ENCODE measurements at regions not wholly inside any gene's neighbourhood (a gene's known extent, or its start where the extent isn't known, plus 50 kb on each side); places are given as distances from the start of the nearest gene placed in this dataset.

- Mint-ChIP-seq H3K27ac (no peak overlapping the region), H3K9me3 (peaks cover 5 to 27% (median 10%) of the 10 kb centered on the region in 7 donors), H3K4me3 (no peak overlapping the region), H3K36me3 (peaks cover 0 to 10% of the 10 kb centered on the region in 2 donors), H3K4me1 (no peaks in the 10 kb centered on the region), H3K27me3 (peaks cover 16 to 24% (median 24%) of the 10 kb centered on the region in 3 donors)
- DNase-seq, result no peak
- no peak for ATAC-seq (ENCODE audit: low read depth in 2 of 2)
These were observed 275.2 kb upstream of the THSD7B start for GRCh38 chr2:136490100-136490499.

GRCh38 chr2:136487421-136487820 is 277.9 kb upstream of the THSD7B start:
- DNase-seq, result no peak
- Mint-ChIP-seq H3K36me3 (peaks cover 0 to 10% of the 10 kb centered on the region in 2 donors), H3K27ac (no peak overlapping the region), H3K27me3 (peaks cover 7 to 17% (median 14%) of the 10 kb centered on the region in 3 donors), H3K9me3 (peaks cover 5 to 20% (median 8%) of the 10 kb centered on the region in 7 donors), H3K4me3 (no peak overlapping the region), H3K4me1 (no peaks in the 10 kb centered on the region)
- ATAC-seq (ENCODE audit: low read depth in 2 of 2), result no peak

GRCh38 chr2:136486115-136486514 is 279.2 kb upstream of the THSD7B start:
- no peak overlapping the region for H3K27ac Mint-ChIP-seq
- no peak for ATAC-seq (ENCODE audit: low read depth in 2 of 2)
- no peak for DNase-seq
- H3K36me3 Mint-ChIP-seq, result no peaks in the 10 kb centered on the region
- no peak overlapping the region for H3K4me3 Mint-ChIP-seq
- peaks cover 0 to 13% (median under 1%) of the 10 kb centered on the region in 7 donors for H3K9me3 Mint-ChIP-seq
- no peaks in the 10 kb centered on the region for H3K4me1 Mint-ChIP-seq
- H3K27me3 Mint-ChIP-seq, result peaks cover under 1 to 7% (median 6%) of the 10 kb centered on the region in 3 donors

GRCh38 chr2:136482966-136483365 is 282.4 kb upstream of the THSD7B start:
- DNase-seq (no peak), ATAC-seq (ENCODE audit: low read depth in 2 of 2) (no peak)
- H3K4me1 Mint-ChIP-seq, result no peaks in the 10 kb centered on the region
- H3K27me3 Mint-ChIP-seq, result no peaks in the 10 kb centered on the region
- H3K36me3 Mint-ChIP-seq, result peaks cover 0 to 13% of the 10 kb centered on the region in 2 donors
- peaks cover 7 to 20% (median 15%) of the 10 kb centered on the region in 7 donors for H3K9me3 Mint-ChIP-seq
- H3K27ac Mint-ChIP-seq, result no peak overlapping the region
- H3K4me3 Mint-ChIP-seq, result no peak overlapping the region

GRCh38 chr2:136482006-136482405 is 283.3 kb upstream of the THSD7B start:
- Mint-ChIP-seq H3K4me3 (no peak overlapping the region), H3K4me1 (no peaks in the 10 kb centered on the region)

GRCh38 chr2:136479696-136480095 is 285.6 kb upstream of the THSD7B start:
- H3K27me3 Mint-ChIP-seq, result no peaks in the 10 kb centered on the region
- DNase-seq (no peak), ATAC-seq (ENCODE audit: low read depth in 2 of 2) (no peak)
- no peaks in the 10 kb centered on the region for H3K4me1 Mint-ChIP-seq
- H3K36me3 Mint-ChIP-seq, result peaks cover 0 to 27% of the 10 kb centered on the region in 2 donors
- H3K4me3 Mint-ChIP-seq, result no peak overlapping the region
- H3K27ac Mint-ChIP-seq, result no peak overlapping the region
- peaks cover 14 to 29% (median 21%) of the 10 kb centered on the region in 7 donors for H3K9me3 Mint-ChIP-seq

More at GRCh38 chr2:136482006-136482405, 283.3 kb upstream of the THSD7B start:
- Mint-ChIP-seq H3K27ac (no peak overlapping the region), H3K9me3 (peaks cover 11 to 25% (median 20%) of the 10 kb centered on the region in 7 donors), H3K27me3 (no peaks in the 10 kb centered on the region), H3K36me3 (peaks cover 0 to 23% of the 10 kb centered on the region in 2 donors)
- no peak for ATAC-seq (ENCODE audit: low read depth in 2 of 2)
- no peak for DNase-seq

GRCh38 chr2:136468799-136469369 is 296.5 kb upstream of the THSD7B start:
- H3K27me3 Mint-ChIP-seq, result peaks cover 20 to 58% (median 41%) of the 10 kb centered on the region in 3 donors
- DNase-seq, result no peak
- H3K4me1 Mint-ChIP-seq, result no peaks in the 10 kb centered on the region
- H3K4me3 Mint-ChIP-seq, result no peak overlapping the region
- no peak overlapping the region for H3K27ac Mint-ChIP-seq
- ATAC-seq (ENCODE audit: low read depth in 2 of 2), result no peak
- peaks cover 4 to 11% of the 10 kb centered on the region in 2 donors for H3K36me3 Mint-ChIP-seq
- H3K9me3 Mint-ChIP-seq, result peaks cover 3 to 20% (median 13%) of the 10 kb centered on the region in 7 donors

- Mint-ChIP-seq H3K9me3 (no peaks in the 10 kb centered on the region), H3K27me3 (peaks cover 34 to 57% (median 52%) of the 10 kb centered on the region in 3 donors), H3K36me3 (no peaks in the 10 kb centered on the region), H3K4me1 (no peaks in the 10 kb centered on the region), H3K27ac (no peak overlapping the region), H3K4me3 (no peak overlapping the region)
- no peak for DNase-seq
- no peak for ATAC-seq (ENCODE audit: low read depth in 2 of 2)
These were observed 312.8 kb upstream of the THSD7B start for GRCh38 chr2:136452528-136452927.

- Mint-ChIP-seq H3K4me1 (no peaks in the 10 kb centered on the region), H3K27ac (no peak overlapping the region), H3K27me3 (peaks cover 21 to 51% (median 41%) of the 10 kb centered on the region in 3 donors), H3K36me3 (no peaks in the 10 kb centered on the region), H3K4me3 (peak overlapping the region in 1 of 8 donors; percentile 30), H3K9me3 (no peaks in the 10 kb centered on the region)
- DNase-seq (no peak), ATAC-seq (ENCODE audit: low read depth in 2 of 2) (no peak)
These were observed 316.2 kb upstream of the THSD7B start for GRCh38 chr2:136448986-136449780.

- ATAC-seq (ENCODE audit: low read depth in 2 of 2), result no peak
- H3K27me3 Mint-ChIP-seq, result peaks cover 17 to 51% (median 41%) of the 10 kb centered on the region in 3 donors
- H3K9me3 Mint-ChIP-seq, result no peaks in the 10 kb centered on the region
- no peaks in the 10 kb centered on the region for H3K36me3 Mint-ChIP-seq
- no peak overlapping the region for H3K4me3 Mint-ChIP-seq
- no peak overlapping the region for H3K27ac Mint-ChIP-seq
- H3K4me1 Mint-ChIP-seq, result no peaks in the 10 kb centered on the region
- DNase-seq, result no peak
These were observed 316.9 kb upstream of the THSD7B start for GRCh38 chr2:136448432-136448831.

- no peak overlapping the region for H3K27ac Mint-ChIP-seq
These were observed 321.0 kb upstream of the THSD7B start for GRCh38 chr2:136444323-136444722.

GRCh38 chr2:136443661-136444060 is 321.7 kb upstream of the THSD7B start:
- no peak overlapping the region for H3K4me3 Mint-ChIP-seq
- H3K27me3 Mint-ChIP-seq, result peaks cover 15 to 42% (median 42%) of the 10 kb centered on the region in 3 donors
- DNase-seq (no peak), ATAC-seq (ENCODE audit: low read depth in 2 of 2) (no peak)
- no peaks in the 10 kb centered on the region for H3K9me3 Mint-ChIP-seq
- no peaks in the 10 kb centered on the region for H3K4me1 Mint-ChIP-seq
- no peaks in the 10 kb centered on the region for H3K36me3 Mint-ChIP-seq
- H3K27ac Mint-ChIP-seq, result no peak overlapping the region

More at GRCh38 chr2:136444323-136444722, 321.0 kb upstream of the THSD7B start:
- ATAC-seq (ENCODE audit: low read depth in 2 of 2) (no peak), DNase-seq (no peak)
- Mint-ChIP-seq H3K27me3 (peaks cover 10 to 48% (median 43%) of the 10 kb centered on the region in 3 donors), H3K9me3 (no peaks in the 10 kb centered on the region), H3K36me3 (no peaks in the 10 kb centered on the region), H3K4me3 (no peak overlapping the region), H3K4me1 (no peaks in the 10 kb centered on the region)

GRCh38 chr2:136441979-136442714 is 323.2 kb upstream of the THSD7B start:
- peak overlapping the region in 1 of 6 donors; percentile 12 for H3K27ac Mint-ChIP-seq
- ATAC-seq (ENCODE audit: low read depth in 2 of 2) (no peak), DNase-seq (no peak)
- H3K9me3 Mint-ChIP-seq, result no peaks in the 10 kb centered on the region
- H3K4me1 Mint-ChIP-seq, result no peaks in the 10 kb centered on the region
- no peak overlapping the region for H3K4me3 Mint-ChIP-seq
- no peaks in the 10 kb centered on the region for H3K36me3 Mint-ChIP-seq
- peaks cover 15 to 42% (median 41%) of the 10 kb centered on the region in 3 donors for H3K27me3 Mint-ChIP-seq

Data from naive B cell (primary cell).